ENCODE measurements at regions not wholly inside any gene's neighbourhood (a gene's known extent, or its start where the extent isn't known, plus 50 kb on each side); places are given as distances from the start of the nearest gene placed in this dataset.

DNA sequence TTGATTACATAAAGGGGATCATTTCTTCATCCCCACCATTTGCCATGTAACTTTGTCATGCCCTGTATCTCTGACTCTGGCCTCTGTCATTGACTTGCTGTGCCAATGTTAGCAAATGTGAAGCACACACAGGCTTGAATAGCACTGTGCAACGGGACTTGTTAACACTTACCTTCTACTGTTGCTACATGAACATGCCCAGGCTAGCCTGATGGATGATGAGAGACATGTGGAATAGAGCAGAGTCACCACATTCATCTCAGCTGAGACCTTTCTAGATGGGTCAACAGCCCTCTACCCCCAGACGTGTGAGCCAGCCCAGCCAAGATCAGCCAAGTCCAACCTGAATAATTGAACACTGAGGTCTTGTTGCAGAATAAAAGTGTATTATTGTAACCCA is 162.1 kb upstream of the SALL1 start:
- Mint-ChIP-seq H3K27me3 (no peaks in the 10 kb centered on the region), H3K4me3 (no peak overlapping the region), H3K36me3 (ENCODE audit: low read depth) (no peaks in the 10 kb centered on the region), H3K9me3 (peaks cover 4% of the 10 kb centered on the region), H3K27ac (no peak overlapping the region), H3K4me1 (ENCODE audit: low read depth) (no peaks in the 10 kb centered on the region)
- DNase-seq = no peak

DNA sequence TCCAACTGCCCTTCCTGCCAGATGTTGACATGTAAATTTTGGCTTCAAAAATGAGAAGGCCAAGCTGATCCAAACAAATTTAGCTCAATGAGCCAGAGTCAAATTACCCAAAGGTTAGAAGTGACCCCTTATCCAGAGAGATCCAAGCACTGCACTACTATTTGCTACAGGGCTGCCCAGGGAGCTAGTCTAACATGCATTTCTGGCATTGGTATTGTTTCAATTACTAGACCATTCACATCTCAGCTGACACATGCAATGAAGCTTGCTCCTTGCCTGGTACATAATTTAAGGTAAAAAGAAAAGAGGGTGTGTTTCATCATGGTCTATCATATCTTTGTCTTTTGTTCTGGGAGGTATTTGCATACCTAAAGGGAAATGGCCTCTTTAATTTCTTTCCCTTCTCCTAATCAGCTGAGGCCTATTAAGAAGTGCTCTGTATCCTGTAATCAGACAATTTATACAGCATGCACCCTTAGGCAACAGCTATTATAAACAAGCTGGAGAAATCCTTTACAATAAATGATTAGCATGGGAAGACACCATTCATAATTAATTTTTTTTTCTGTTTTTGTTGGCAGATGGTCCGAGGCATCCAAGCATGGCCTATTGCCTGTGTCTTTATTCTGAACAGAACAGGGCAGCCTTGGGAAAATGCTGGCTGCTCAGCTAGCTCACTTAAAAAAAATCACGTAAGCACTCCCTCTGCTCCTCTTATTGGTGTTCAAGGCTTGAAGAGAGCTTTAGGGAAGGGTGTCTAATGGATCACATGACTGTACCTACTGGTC is 161.5 kb upstream of the SALL1 start:
- no peaks in the 10 kb centered on the region for H3K4me1 Mint-ChIP-seq (ENCODE audit: low read depth)
- peaks cover 4% of the 10 kb centered on the region for H3K9me3 Mint-ChIP-seq
- H3K4me3 Mint-ChIP-seq = no peak overlapping the region
- no peaks in the 10 kb centered on the region for H3K27me3 Mint-ChIP-seq
- H3K36me3 Mint-ChIP-seq (ENCODE audit: low read depth) = no peaks in the 10 kb centered on the region
- DNase-seq = no peak
- no peak overlapping the region for H3K27ac Mint-ChIP-seq

DNA sequence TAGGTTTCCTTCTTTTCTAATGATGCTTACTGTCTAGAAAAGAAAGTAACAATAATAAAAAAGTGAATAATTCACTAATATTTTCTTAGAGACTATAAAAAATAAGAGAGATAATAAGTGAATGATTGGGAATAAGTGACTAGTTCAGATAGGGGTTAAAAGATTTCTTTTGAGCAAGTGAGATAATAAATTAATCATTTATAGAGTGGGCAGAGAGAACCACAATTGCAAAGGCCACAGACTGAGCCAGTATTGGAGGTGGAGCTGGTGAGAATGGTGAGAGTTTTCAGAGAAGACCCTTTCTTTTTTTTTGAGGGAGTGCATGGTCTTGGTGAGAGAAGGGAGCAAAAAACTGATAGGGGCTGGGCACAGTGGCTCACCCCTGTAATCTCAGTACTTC is 159.1 kb upstream of the SALL1 start:
- Mint-ChIP-seq H3K4me3 (no peak overlapping the region), H3K36me3 (ENCODE audit: low read depth) (no peaks in the 10 kb centered on the region), H3K27me3 (no peaks in the 10 kb centered on the region), H3K27ac (no peak overlapping the region), H3K9me3 (peaks cover 4% of the 10 kb centered on the region), H3K4me1 (ENCODE audit: low read depth) (no peaks in the 10 kb centered on the region)
- no peak for DNase-seq

DNA sequence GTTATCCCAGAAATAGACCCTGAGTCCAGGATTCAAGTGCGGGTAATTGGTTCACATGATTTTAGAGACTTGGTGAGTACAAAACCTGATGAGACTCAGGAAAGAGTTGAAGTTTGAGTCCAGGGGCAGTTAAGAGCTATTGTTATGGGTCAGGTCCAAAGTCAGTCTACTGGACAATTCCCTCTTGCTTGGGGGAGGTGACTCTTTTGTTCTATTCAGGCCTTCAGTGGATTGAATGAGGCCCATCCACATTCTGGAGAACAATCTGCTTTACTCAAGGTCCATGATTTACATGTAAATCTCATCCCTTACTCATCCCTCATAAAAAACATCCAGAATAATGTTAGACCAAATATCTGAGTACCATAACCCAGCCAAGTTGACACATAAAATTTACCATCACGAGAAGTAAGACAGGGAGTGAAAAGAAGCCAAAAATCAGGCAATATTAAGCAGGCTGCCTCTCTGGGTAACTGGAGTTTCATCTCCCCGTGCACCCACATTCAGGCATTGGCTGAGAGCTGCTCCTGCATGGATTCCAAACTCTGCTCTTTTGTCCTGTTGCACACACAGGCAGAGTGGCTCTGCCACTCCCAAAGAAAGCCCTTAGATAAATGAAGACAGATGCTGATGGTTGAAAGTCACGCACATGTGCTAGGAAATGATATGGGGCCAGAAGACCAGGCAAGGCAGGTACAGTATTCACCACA is 156.0 kb upstream of the SALL1 start:
- Mint-ChIP-seq H3K27ac (no peak overlapping the region), H3K4me3 (no peak overlapping the region), H3K36me3 (ENCODE audit: low read depth) (no peaks in the 10 kb centered on the region), H3K9me3 (peaks cover 2% of the 10 kb centered on the region), H3K27me3 (no peaks in the 10 kb centered on the region), H3K4me1 (ENCODE audit: low read depth) (no peaks in the 10 kb centered on the region)
- no peak for DNase-seq

DNA sequence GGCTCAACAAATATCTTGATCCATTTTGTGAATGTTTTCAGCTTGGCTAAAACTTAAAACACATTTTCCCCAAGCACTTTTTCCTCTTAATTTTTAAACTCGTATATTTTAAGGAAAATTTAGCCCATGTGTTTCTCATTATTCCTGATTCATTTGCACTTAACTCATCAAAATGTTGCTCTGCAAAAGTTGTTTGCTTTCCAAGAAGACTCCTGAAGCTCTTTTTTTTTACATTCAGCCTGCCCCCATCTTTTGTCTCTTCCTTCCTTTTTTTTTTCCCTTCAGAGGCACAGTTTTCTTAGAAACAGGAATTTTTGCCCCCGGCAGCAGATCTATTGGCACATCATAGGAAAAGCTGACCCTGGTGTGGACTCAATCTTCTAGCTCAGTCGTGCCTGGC is 155.0 kb upstream of the SALL1 start:
- DNase-seq = no peak
- H3K4me3 Mint-ChIP-seq = no peak overlapping the region
- no peaks in the 10 kb centered on the region for H3K36me3 Mint-ChIP-seq (ENCODE audit: low read depth)
- no peaks in the 10 kb centered on the region for H3K27me3 Mint-ChIP-seq
- H3K27ac Mint-ChIP-seq = no peak overlapping the region
- H3K4me1 Mint-ChIP-seq (ENCODE audit: low read depth) = no peaks in the 10 kb centered on the region
- peaks cover 2% of the 10 kb centered on the region for H3K9me3 Mint-ChIP-seq

DNA sequence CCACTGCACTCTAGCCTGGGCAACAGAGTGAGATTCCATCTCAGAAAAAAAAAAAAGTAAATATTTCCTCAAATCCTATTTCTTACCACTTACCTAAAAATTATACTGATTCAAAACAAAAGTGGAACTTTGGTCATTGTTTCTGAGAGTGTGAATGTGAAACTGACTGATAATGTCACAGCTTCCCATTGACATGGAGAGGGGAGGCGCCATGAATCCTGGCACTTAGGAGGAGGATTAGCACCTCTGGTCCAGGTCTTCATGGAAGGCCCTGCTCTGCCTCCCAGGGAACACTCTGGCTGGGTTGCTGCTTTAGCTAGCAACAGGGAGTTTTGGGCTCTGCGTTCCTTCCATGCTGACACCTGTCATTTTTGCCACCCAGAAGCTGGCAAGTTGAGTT is 154.3 kb upstream of the SALL1 start:
- Mint-ChIP-seq H3K4me3 (no peak overlapping the region), H3K4me1 (ENCODE audit: low read depth) (no peaks in the 10 kb centered on the region), H3K27me3 (no peaks in the 10 kb centered on the region), H3K9me3 (peaks cover 2% of the 10 kb centered on the region), H3K27ac (no peak overlapping the region), H3K36me3 (ENCODE audit: low read depth) (no peaks in the 10 kb centered on the region)
- no peak for DNase-seq

DNA sequence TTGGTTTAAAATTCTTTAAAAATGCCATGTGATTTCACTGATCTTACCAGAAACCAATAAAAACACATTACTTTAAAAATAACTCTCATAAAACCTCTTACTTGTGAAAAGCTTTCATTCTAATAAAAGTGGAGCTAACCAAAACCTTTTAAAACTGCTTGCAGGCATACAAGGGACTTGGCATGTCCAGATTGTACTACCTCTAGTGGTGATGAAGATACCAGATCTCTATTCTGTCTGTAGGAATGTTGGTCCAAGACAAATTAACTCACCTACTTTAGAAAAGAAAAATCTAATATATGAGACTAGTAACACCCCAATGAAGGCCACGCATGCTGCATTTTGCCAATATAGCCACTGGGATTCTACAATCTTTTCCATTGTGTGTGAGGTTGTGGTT is 151.0 kb upstream of the SALL1 start:
- no peak overlapping the region for H3K4me3 Mint-ChIP-seq
- peaks cover 4% of the 10 kb centered on the region for H3K9me3 Mint-ChIP-seq
- no peak overlapping the region for H3K27ac Mint-ChIP-seq
- H3K4me1 Mint-ChIP-seq (ENCODE audit: low read depth) = no peaks in the 10 kb centered on the region
- H3K27me3 Mint-ChIP-seq = no peaks in the 10 kb centered on the region
- H3K36me3 Mint-ChIP-seq (ENCODE audit: low read depth) = no peaks in the 10 kb centered on the region
- no peak for DNase-seq

DNA sequence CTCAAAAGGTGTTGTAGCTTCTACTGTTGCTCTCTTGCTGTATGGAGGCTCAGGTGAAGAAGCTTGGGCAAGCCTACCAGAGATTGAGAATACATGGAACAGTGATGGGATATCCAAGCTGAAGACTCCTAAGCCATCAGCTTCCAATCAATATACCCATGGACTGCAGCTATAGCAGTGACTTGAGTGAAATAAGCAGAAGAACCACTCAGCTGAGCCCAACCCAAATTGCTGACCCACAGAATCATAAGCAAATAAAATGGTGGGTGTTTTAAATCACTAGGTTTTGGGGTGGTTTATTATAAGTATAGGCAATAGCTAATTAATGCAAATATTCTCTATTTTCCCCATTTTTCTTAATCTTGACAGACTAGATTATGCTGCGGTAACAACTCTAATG is 147.7 kb upstream of the SALL1 start:
- Mint-ChIP-seq H3K9me3 (peaks cover 8% of the 10 kb centered on the region), H3K4me1 (ENCODE audit: low read depth) (no peaks in the 10 kb centered on the region), H3K36me3 (ENCODE audit: low read depth) (no peaks in the 10 kb centered on the region), H3K27ac (no peak overlapping the region), H3K4me3 (no peak overlapping the region), H3K27me3 (no peaks in the 10 kb centered on the region)
- DNase-seq = no peak

DNA sequence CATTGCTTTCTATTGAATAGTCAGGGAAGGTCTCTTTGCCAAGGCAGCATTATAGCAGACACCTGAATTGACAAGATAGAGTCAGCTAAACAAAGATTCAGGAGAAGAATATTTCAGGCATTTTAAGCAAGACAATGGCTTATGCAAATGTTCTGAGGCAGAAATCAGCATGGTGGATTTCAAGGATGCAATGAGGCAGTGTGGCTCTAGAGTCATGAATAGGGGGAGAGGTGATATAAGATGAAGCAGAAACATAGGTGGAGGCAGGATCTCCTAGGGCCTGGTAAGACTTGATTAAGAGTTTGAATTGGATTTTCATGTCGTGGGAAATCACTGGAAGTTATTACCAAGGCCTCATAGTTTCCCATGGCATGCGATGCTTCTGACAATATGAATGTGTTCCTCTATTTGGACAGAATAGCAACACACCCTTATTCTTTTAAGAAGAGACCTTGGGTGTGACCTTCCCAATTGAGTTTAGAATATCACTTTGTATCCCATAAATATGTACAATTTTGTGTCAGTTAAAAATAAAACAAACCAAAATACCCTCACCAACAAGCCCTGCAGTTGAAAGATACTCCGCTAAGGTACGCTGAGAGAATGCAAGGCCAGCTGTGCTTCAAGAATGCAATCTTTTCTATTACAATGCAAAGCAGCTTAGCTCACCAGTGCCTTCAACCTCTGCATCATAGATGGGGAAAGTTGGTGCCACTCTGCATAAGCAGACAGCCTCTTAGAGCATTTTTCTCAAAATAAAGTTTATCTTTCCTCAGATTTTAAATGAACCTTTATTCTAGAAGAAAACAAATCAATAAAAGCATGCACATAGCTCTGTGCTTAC is 139.6 kb upstream of the SALL1 start:
- H3K9me3 Mint-ChIP-seq = peaks cover 4% of the 10 kb centered on the region

DNA sequence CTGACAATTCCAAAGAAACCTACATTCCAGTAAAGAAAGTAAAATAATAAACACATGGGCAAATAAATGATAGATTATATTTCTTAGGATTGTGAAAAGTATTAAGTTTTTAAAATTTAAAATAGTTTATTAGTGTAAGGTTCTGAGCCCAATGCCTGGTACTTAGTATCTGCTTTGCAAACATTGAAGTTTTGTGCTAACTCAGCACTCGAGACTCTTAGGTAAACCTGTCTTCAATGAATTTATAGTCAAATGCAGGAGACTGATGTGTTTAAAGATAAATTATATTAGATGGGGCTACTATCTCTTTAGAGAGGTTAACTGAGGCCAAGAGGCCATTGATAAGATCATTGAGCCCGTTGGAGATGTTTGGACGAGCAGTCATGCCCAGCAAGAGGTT is 138.3 kb upstream of the SALL1 start:
- H3K4me3 Mint-ChIP-seq = no peak overlapping the region
- no peaks in the 10 kb centered on the region for H3K4me1 Mint-ChIP-seq (ENCODE audit: low read depth)
- H3K36me3 Mint-ChIP-seq (ENCODE audit: low read depth) = no peaks in the 10 kb centered on the region
- no peak for DNase-seq
- H3K9me3 Mint-ChIP-seq = peaks cover 3% of the 10 kb centered on the region
- H3K27me3 Mint-ChIP-seq = no peaks in the 10 kb centered on the region
- H3K27ac Mint-ChIP-seq = no peak overlapping the region

More for the DNA sequence above, 139.6 kb upstream of the SALL1 start:
- Mint-ChIP-seq H3K27me3 (no peaks in the 10 kb centered on the region), H3K4me1 (ENCODE audit: low read depth) (no peaks in the 10 kb centered on the region), H3K4me3 (no peak overlapping the region), H3K36me3 (ENCODE audit: low read depth) (no peaks in the 10 kb centered on the region), H3K27ac (no peak overlapping the region)
- DNase-seq = no peak

DNA sequence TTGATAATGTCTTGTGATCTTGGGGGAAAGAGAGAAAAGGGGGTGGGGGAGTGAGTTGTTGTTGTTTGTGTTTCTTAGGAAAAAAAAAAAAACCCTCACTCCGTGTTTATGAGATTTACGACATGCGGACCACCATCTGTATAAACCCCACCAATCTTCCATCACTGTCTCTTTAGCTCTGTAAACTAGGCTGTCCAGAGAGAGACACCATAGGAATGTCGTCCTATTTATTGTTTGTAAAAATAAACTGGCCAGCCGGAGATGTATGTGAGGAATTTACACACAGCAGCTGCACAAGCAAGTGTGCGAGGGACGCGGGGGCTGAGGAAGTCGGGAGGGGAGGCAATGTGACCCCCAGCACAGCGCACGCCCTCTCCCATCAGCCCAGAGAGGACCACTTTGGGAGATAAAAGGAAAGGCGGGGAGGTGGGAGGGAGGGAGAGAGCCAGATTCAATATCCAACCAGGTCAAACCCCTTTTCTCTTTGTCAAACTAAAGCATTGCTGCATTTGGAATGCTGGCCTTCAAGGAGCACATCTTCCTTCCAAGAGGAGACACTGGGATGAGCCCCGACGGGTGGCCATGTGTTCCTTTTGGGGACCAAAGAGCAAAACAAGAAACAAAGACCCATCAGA is 136.2 kb upstream of the SALL1 start:
- peaks cover 3% of the 10 kb centered on the region for H3K9me3 Mint-ChIP-seq
- no peak for DNase-seq
- no peaks in the 10 kb centered on the region for H3K27me3 Mint-ChIP-seq
- H3K4me1 Mint-ChIP-seq (ENCODE audit: low read depth) = no peaks in the 10 kb centered on the region
- no peaks in the 10 kb centered on the region for H3K36me3 Mint-ChIP-seq (ENCODE audit: low read depth)
- no peak overlapping the region for H3K4me3 Mint-ChIP-seq
- H3K27ac Mint-ChIP-seq = no peak overlapping the region

DNA sequence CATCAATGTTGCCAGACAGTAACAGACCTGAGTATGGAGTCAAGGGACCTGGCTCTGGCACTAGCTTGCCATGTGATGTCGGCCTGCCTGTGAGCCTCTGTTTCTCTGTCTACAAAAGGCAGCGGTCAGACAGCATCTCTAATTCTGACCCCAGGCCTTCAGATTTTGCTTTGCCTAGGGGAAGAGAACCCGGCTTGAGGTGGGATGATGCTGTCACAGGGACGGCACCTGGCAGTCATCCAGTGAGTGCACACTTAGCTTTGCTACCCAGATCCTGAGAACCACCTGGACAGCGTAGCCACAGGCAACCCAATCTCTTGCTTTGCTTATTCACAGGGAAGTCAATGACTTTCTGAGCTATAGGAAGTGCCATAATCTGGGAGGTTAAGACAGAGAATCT is 135.2 kb upstream of the SALL1 start:
- H3K27me3 Mint-ChIP-seq = no peaks in the 10 kb centered on the region
- H3K36me3 Mint-ChIP-seq (ENCODE audit: low read depth) = no peaks in the 10 kb centered on the region
- peaks cover 3% of the 10 kb centered on the region for H3K9me3 Mint-ChIP-seq
- no peak overlapping the region for H3K4me3 Mint-ChIP-seq
- no peaks in the 10 kb centered on the region for H3K4me1 Mint-ChIP-seq (ENCODE audit: low read depth)
- DNase-seq = no peak
- no peak overlapping the region for H3K27ac Mint-ChIP-seq

DNA sequence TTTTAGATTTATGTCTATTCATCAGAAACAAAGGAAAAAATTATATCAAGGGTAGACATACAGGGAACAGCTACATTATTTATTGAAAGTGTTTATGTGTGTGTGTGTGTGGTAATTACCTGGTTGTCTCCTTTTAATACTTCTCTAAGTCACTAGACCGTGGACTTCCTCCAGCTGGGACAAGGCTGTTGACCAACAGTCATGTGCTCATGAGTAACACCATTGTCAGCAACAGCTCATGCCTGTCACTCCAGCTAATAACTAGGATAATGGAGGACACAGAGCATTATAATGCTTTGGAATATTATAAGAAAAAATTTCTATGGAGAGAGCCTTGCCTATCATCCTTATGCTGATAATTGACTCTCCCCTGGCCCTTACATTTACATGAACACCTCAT is 125.3 kb upstream of the SALL1 start:
- H3K4me3 Mint-ChIP-seq = no peak overlapping the region
- DNase-seq = no peak

DNA sequence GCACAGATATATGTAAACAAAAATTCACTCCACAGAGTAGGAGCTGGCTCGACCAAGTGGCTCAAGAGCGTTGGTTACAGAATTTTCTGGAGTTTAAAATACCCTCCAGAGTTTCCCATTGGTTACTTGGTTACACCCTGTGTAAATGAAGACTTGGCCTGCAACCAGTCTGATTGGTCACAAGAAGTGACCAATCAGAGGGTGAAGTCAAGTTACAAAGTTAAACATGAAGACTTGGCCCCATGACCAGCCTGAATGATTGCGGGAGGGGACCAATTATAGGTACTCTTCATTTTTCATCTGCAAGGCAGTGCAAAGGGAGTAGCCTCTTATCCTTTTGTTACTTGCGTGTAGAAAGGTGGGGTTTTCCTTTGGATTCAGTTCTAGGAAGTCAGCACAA is 121.3 kb upstream of the SALL1 start:
- Mint-ChIP-seq H3K27me3 (no peaks in the 10 kb centered on the region), H3K4me3 (no peak overlapping the region)

More for the DNA sequence above, 125.3 kb upstream of the SALL1 start:
- H3K27ac Mint-ChIP-seq = no peak overlapping the region
- no peaks in the 10 kb centered on the region for H3K27me3 Mint-ChIP-seq
- no peaks in the 10 kb centered on the region for H3K4me1 Mint-ChIP-seq (ENCODE audit: low read depth)
- no peaks in the 10 kb centered on the region for H3K9me3 Mint-ChIP-seq
- no peaks in the 10 kb centered on the region for H3K36me3 Mint-ChIP-seq (ENCODE audit: low read depth)

More for the DNA sequence above, 121.3 kb upstream of the SALL1 start:
- Mint-ChIP-seq H3K4me1 (ENCODE audit: low read depth) (no peaks in the 10 kb centered on the region), H3K27ac (no peak overlapping the region), H3K36me3 (ENCODE audit: low read depth) (no peaks in the 10 kb centered on the region), H3K9me3 (peaks cover 4% of the 10 kb centered on the region)
- no peak for DNase-seq
